Osteocyte (in vitro differentiated cells): ENCODE measurements at regions not wholly inside any gene's neighbourhood (a gene's known extent, or its start where the extent isn't known, plus 50 kb on each side); places are given as distances from the start of the nearest gene placed in this dataset.
"Not testable (repeated sequence)": the region's sequence is repeated elsewhere in the genome, so short reads cannot be mapped to it uniquely, and the experiment has no call there.

Experiments used
- DNase-seq: peaks from one replicate; pipeline ENCODE4 v3.0.0; 2021; ENCODE audit warnings: mixed read lengths; ENCODE audit not compliant: unreplicated experiment; ENCODE audit errors: extremely low spot score
- H3K27ac Mint-ChIP-seq: one replicate; pipeline ENCODE4 v1.8.0; 2021; ENCODE audit warnings: mild to moderate bottlenecking, mixed read lengths; ENCODE audit not compliant: unreplicated experiment
- H3K27me3 Mint-ChIP-seq: one replicate; pipeline ENCODE4 v1.8.0; 2021; ENCODE audit warnings: mixed read lengths; ENCODE audit not compliant: unreplicated experiment
- H3K36me3 Mint-ChIP-seq: one replicate; pipeline ENCODE4 v1.8.0; 2021; ENCODE audit warnings: mixed read lengths; ENCODE audit not compliant: unreplicated experiment
- H3K4me1 Mint-ChIP-seq: one replicate; pipeline ENCODE4 v1.8.0; 2021; ENCODE audit warnings: mixed read lengths; ENCODE audit not compliant: unreplicated experiment
- H3K4me3 Mint-ChIP-seq: one replicate; pipeline ENCODE4 v1.8.0; 2021; ENCODE audit warnings: mild to moderate bottlenecking, moderate library complexity, mixed read lengths; ENCODE audit not compliant: unreplicated experiment
- H3K9me3 Mint-ChIP-seq: one replicate; pipeline ENCODE4 v1.8.0; 2021; ENCODE audit warnings: mixed read lengths; ENCODE audit not compliant: unreplicated experiment
- TF ChIP-seq, protein P1 (sequence below): fragments of 200-600 bp; sonication (generic); IDR thresholded peaks from 2 replicates; pipeline ENCODE4 v1.5.0; 2021; ENCODE audit warnings: antibody characterized with exemption, mild to moderate bottlenecking, moderate library complexity

DNA sequence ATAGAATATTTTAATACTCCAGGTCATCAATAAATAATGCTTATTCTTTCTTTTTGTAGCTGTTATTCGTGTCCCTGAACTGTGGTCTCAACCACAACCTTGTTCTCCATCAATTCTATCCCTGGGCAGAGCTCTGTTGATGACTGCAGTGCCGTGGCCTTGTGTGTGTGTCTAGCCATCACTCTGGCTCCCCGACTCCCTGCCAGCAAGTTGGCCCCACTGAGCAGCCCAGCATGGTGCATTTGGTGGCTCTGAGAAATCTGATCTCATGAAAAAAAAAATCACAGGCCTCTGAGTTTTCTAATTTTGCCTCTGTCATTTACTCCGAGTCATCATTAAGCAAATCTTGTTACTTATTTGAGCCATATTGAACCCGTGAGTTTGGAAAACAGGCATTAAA is 164.7 kb downstream of the GOLGA6L6 start:
- H3K4me3 Mint-ChIP-seq = no peak overlapping the region
- H3K36me3 Mint-ChIP-seq = no peaks in the 10 kb centered on the region
- H3K27ac Mint-ChIP-seq = no peak overlapping the region
- no peak for DNase-seq
- H3K4me1 Mint-ChIP-seq = no peaks in the 10 kb centered on the region
- TF ChIP-seq, protein P1, sequence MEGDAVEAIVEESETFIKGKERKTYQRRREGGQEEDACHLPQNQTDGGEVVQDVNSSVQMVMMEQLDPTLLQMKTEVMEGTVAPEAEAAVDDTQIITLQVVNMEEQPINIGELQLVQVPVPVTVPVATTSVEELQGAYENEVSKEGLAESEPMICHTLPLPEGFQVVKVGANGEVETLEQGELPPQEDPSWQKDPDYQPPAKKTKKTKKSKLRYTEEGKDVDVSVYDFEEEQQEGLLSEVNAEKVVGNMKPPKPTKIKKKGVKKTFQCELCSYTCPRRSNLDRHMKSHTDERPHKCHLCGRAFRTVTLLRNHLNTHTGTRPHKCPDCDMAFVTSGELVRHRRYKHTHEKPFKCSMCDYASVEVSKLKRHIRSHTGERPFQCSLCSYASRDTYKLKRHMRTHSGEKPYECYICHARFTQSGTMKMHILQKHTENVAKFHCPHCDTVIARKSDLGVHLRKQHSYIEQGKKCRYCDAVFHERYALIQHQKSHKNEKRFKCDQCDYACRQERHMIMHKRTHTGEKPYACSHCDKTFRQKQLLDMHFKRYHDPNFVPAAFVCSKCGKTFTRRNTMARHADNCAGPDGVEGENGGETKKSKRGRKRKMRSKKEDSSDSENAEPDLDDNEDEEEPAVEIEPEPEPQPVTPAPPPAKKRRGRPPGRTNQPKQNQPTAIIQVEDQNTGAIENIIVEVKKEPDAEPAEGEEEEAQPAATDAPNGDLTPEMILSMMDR = no peak
- peaks cover 12% of the 10 kb centered on the region for H3K9me3 Mint-ChIP-seq
- H3K27me3 Mint-ChIP-seq = no peaks in the 10 kb centered on the region

DNA sequence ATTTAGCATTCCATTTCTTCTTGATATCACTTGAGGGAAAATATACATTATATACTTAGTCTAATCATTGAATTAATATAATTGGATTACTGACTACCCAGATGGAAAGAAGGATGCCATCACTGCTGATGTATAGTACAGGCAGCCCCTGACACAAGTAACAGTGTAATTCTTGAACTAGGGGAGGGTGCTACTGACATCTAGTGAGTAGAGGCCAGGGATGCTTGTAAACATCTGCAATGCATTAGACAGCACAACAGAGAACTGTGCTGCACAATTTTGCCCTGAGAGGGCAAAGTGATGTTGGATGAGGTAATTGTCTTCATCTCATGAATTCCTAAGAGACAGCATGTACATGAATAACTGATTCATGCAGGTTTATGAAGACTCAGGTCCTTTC is 169.2 kb downstream of the GOLGA6L6 start:
- H3K27me3 Mint-ChIP-seq, H3K9me3 Mint-ChIP-seq, DNase-seq, H3K4me1 Mint-ChIP-seq, H3K36me3 Mint-ChIP-seq, H3K4me3 Mint-ChIP-seq, H3K27ac Mint-ChIP-seq: not testable (repeated sequence)

DNA sequence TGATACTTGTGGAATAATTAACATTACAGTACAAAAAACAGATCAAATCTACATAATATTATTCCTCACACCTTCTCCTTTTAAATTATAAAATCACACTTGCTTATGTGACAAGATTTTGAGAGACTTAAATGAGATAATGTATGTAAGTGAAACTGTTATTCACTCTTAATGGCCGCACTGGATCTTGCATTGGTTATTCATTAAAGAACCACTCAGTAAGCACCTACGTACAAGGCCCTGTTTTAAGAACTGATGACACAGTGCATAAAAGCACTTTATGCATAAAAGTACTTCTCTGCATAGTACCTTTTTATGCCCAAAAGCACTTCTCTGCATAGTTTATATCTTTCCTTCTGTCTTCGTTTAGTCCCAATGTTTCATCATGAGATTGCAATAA is 172.1 kb downstream of the GOLGA6L6 start:
- TF ChIP-seq, protein P1 = no peak
- no peaks in the 10 kb centered on the region for H3K36me3 Mint-ChIP-seq
- H3K4me3 Mint-ChIP-seq = no peak overlapping the region
- H3K4me1 Mint-ChIP-seq = no peaks in the 10 kb centered on the region
- no peak overlapping the region for H3K27ac Mint-ChIP-seq
- H3K9me3 Mint-ChIP-seq = no peaks in the 10 kb centered on the region
- no peaks in the 10 kb centered on the region for H3K27me3 Mint-ChIP-seq
- DNase-seq = no peak

DNA sequence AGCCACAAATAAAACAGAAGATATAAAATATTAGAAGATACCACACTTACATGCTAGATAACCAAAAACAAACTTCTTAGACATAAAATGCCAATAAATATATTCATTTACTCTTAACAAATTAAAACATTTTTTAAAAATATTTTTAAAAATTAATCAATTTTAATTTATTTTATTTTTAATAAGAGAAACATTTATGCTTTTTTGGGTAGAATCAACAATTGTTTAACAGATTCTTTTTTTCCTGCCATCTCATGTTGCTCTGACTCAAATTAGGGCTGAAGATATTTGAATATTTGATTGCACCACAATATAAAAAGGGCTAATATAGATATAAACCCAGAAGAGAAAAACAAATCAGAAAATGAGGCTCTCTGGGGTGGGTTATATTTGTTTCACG is 172.6 kb downstream of the GOLGA6L6 start:
- TF ChIP-seq, protein P1 = no peak
- Mint-ChIP-seq H3K4me1 (no peaks in the 10 kb centered on the region), H3K36me3 (no peaks in the 10 kb centered on the region), H3K27me3 (no peaks in the 10 kb centered on the region), H3K9me3 (no peaks in the 10 kb centered on the region), H3K27ac (no peak overlapping the region), H3K4me3 (no peak overlapping the region)
- no peak for DNase-seq

DNA sequence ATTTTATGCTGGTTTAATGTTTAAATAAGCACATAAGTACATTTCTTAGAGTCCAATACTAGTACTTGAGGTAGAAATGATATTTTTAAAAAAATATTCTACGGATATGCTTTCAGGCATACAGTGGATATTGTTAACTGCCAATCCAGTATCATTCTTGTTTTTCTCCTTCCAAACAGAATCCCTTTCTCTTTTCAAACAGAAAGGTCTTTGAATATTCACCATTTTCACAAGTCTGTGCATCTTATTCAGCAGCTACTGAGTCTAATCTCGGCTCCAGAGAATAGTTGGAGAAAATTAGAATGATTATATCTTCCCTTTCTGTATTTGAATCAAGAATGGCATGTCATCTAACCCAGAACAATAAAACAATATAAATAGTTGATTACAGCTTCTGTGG is 174.5 kb downstream of the GOLGA6L6 start:
- Mint-ChIP-seq H3K4me1 (no peaks in the 10 kb centered on the region), H3K27ac (no peak overlapping the region), H3K9me3 (no peaks in the 10 kb centered on the region), H3K4me3 (no peak overlapping the region), H3K36me3 (no peaks in the 10 kb centered on the region), H3K27me3 (no peaks in the 10 kb centered on the region)
- DNase-seq = no peak
- TF ChIP-seq, protein P1 = no peak

DNA sequence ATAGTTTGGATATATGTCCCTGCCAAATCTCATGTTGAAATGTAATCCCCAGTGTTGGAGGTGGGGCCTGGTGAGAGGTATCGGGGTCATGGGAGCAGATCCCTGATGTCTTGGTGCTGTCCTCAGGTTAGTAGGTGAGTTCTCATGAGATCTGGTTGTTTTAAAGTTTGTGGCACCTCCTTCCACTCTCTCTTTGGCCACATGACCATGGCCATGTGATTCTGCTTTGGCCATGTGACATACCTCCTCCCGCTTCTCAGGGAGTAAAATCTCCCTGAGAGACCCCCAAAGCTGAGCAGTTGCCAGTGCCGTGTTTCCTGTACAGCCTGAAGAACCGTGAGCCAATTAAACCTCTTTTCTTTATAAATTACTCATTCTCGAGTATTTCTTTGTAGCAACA is 178.0 kb downstream of the GOLGA6L6 start:
- H3K9me3 Mint-ChIP-seq, H3K36me3 Mint-ChIP-seq, H3K4me3 Mint-ChIP-seq, H3K4me1 Mint-ChIP-seq, H3K27me3 Mint-ChIP-seq, H3K27ac Mint-ChIP-seq: not testable (repeated sequence)
- peak; percentile 84 for DNase-seq
